Osteoblast (primary cell): ENCODE measurements at regions not wholly inside any gene's neighbourhood (a gene's known extent, or its start where the extent isn't known, plus 50 kb on each side); places are given as distances from the start of the nearest gene placed in this dataset.
"Not testable (repeated sequence)": the region's sequence is repeated elsewhere in the genome, so short reads cannot be mapped to it uniquely, and the experiment has no call there.

ENCODE experiments used
- DNase-seq: peaks from one replicate; pipeline ENCODE4 v3.0.0; 2011; ENCODE audit warnings: low spot score, mixed read lengths; ENCODE audit not compliant: insufficient read length; ENCODE audit errors: missing footprints
- H2AFZ ChIP-seq: 2 replicates; pipeline ENCODE4 v1.6.0; 2011; ENCODE audit warnings: mild to moderate bottlenecking, low read length
- H3K27ac ChIP-seq: 2 replicates; pipeline ENCODE4 v1.5.1; 2011; ENCODE audit warnings: mild to moderate bottlenecking, low read depth, low read length, moderate library complexity
- H3K27me3 ChIP-seq: 2 replicates; pipeline ENCODE4 v1.6.0; 2012; ENCODE audit warnings: mild to moderate bottlenecking, control low read depth, inconsistent platforms, low read length, moderate library complexity; ENCODE audit not compliant: insufficient read depth
- H3K36me3 ChIP-seq: 2 replicates; pipeline ENCODE4 v1.5.1; 2011; ENCODE audit warnings: mild to moderate bottlenecking, low read length, control low read depth, moderate library complexity; ENCODE audit not compliant: insufficient read depth
- H3K4me1 ChIP-seq: 2 replicates; pipeline ENCODE4 v1.5.1; 2011; ENCODE audit warnings: mild to moderate bottlenecking, low read length, control low read depth, moderate library complexity; ENCODE audit not compliant: insufficient read depth
- H3K4me2 ChIP-seq: 2 replicates; pipeline ENCODE4 v1.6.0; 2011; ENCODE audit warnings: mild to moderate bottlenecking, low read length; ENCODE audit not compliant: insufficient read depth
- H3K4me3 ChIP-seq: fragments of 200-600 bp; sonication (generic); 3 replicates; pipeline ENCODE4 v1.5.1; 2012; ENCODE audit warnings: mild to moderate bottlenecking, low read length, inconsistent platforms; ENCODE audit not compliant: insufficient read depth
- H3K79me2 ChIP-seq: 2 replicates; pipeline ENCODE4 v1.6.0; 2012; ENCODE audit warnings: mild to moderate bottlenecking, low read length, control low read depth, inconsistent platforms; ENCODE audit not compliant: insufficient read depth
- H3K9me3 ChIP-seq: 2 replicates; pipeline ENCODE4 v1.5.1; 2011; ENCODE audit warnings: low read depth, low read length, control low read depth
- H4K20me1 ChIP-seq: 2 replicates; pipeline ENCODE4 v1.6.0; 2012; ENCODE audit warnings: mild to moderate bottlenecking, low read length, control low read depth; ENCODE audit not compliant: insufficient read depth
- CTCF ChIP-seq: IDR thresholded peaks from 2 replicates; pipeline ENCODE4 v1.5.1; 2011; ENCODE audit warnings: mild to moderate bottlenecking, low read depth, low read length, moderate library complexity; ENCODE audit errors: extremely low read depth

GRCh38 chr9:115808695-115809094 is 344.9 kb upstream of the PAPPA start:
- Histone ChIP-seq H3K27ac (no peak overlapping the region), H3K79me2 (no peaks in the 10 kb centered on the region), H3K4me2 (peak overlapping the region; percentile 59), H3K36me3 (no peaks in the 10 kb centered on the region), H3K27me3 (no peaks in the 10 kb centered on the region), H3K4me3 (peak overlapping the region; percentile 31), H3K9me3 (no peaks in the 10 kb centered on the region), H2AFZ (peak overlapping the region; percentile 68), H3K4me1 (peaks cover 11% of the 10 kb centered on the region), H4K20me1 (no peaks in the 10 kb centered on the region)
- DNase-seq = no peak
- no peak for TF ChIP-seq CTCF

GRCh38 chr9:115810166-115810565 is 343.4 kb upstream of the PAPPA start:
- DNase-seq = no peak

GRCh38 chr9:115814081-115814480 is 339.5 kb upstream of the PAPPA start:
- no peaks in the 10 kb centered on the region for H3K27me3 ChIP-seq
- no peaks in the 10 kb centered on the region for H3K36me3 ChIP-seq
- H3K27ac ChIP-seq = no peak overlapping the region
- H3K4me3 ChIP-seq = no peak overlapping the region
- no peaks in the 10 kb centered on the region for H4K20me1 ChIP-seq
- H3K9me3 ChIP-seq = no peaks in the 10 kb centered on the region
- no peaks in the 10 kb centered on the region for H3K79me2 ChIP-seq
- DNase-seq = no peak
- peaks cover under 1% of the 10 kb centered on the region for H3K4me1 ChIP-seq
- no peak overlapping the region for H3K4me2 ChIP-seq
- no peak for TF ChIP-seq CTCF
- no peak overlapping the region for H2AFZ ChIP-seq

More at GRCh38 chr9:115810166-115810565, 343.4 kb upstream of the PAPPA start:
- Histone ChIP-seq H3K27me3 (no peaks in the 10 kb centered on the region), H2AFZ (no peak overlapping the region), H3K9me3 (no peaks in the 10 kb centered on the region), H3K36me3 (no peaks in the 10 kb centered on the region), H3K4me2 (no peak overlapping the region), H3K79me2 (no peaks in the 10 kb centered on the region), H3K4me3 (no peak overlapping the region), H3K27ac (no peak overlapping the region), H4K20me1 (no peaks in the 10 kb centered on the region), H3K4me1 (peaks cover 11% of the 10 kb centered on the region)
- TF ChIP-seq CTCF = no peak

GRCh38 chr9:115815786-115816185 is 337.8 kb upstream of the PAPPA start:
- H3K4me3 ChIP-seq = no peak overlapping the region
- no peak overlapping the region for H3K4me2 ChIP-seq
- TF ChIP-seq CTCF = no peak
- H2AFZ ChIP-seq = no peak overlapping the region
- no peaks in the 10 kb centered on the region for H3K36me3 ChIP-seq
- H3K27me3 ChIP-seq = no peaks in the 10 kb centered on the region
- H3K27ac ChIP-seq = no peak overlapping the region
- H3K4me1 ChIP-seq = no peaks in the 10 kb centered on the region
- H4K20me1 ChIP-seq = no peaks in the 10 kb centered on the region
- no peak for DNase-seq
- H3K9me3 ChIP-seq = no peaks in the 10 kb centered on the region
- no peaks in the 10 kb centered on the region for H3K79me2 ChIP-seq

- not testable (repeated sequence) for H3K27me3 ChIP-seq, H3K36me3 ChIP-seq, H4K20me1 ChIP-seq, H3K9me3 ChIP-seq, H3K4me3 ChIP-seq, H3K79me2 ChIP-seq, H3K27ac ChIP-seq, H3K4me1 ChIP-seq, H2AFZ ChIP-seq, H3K4me2 ChIP-seq, DNase-seq
Measured at GRCh38 chr9:115818651-115819050, 334.9 kb upstream of the PAPPA start.
